Retinal pigment epithelial cell (primary cell): ENCODE measurements at regions not wholly inside any gene's neighbourhood (a gene's known extent, or its start where the extent isn't known, plus 50 kb on each side); places are given as distances from the start of the nearest gene placed in this dataset.

ENCODE experiments used
- DNase-seq: peaks from one replicate; pipeline ENCODE4 v3.0.0-alpha.2; 2010; ENCODE audit warnings: low read depth
- H3K4me3 ChIP-seq: 2 replicates; pipeline ENCODE4 v1.5.1; 2011; ENCODE audit warnings: mild to moderate bottlenecking, low read length, control low read depth, moderate library complexity
- CTCF ChIP-seq: conservative IDR thresholded peaks from 2 replicates; pipeline ENCODE4 v1.5.1; 2011; ENCODE audit warnings: low read depth, low read length, control low read depth, inconsistent platforms

- no peak for TF ChIP-seq CTCF
- no peak overlapping the region for H3K4me3 ChIP-seq
- no peak for DNase-seq
These were observed 525.3 kb downstream of the CD83 start for GRCh38 chr6:14642842-14643241.

- TF ChIP-seq CTCF: no peak
- no peak overlapping the region for H3K4me3 ChIP-seq
- no peak for DNase-seq
These were observed 526.8 kb downstream of the CD83 start for GRCh38 chr6:14644381-14644780.

GRCh38 chr6:14645221-14645620 lies 527.6 kb downstream of the CD83 start:
- DNase-seq: no peak
- TF ChIP-seq CTCF: no peak
- H3K4me3 ChIP-seq: no peak overlapping the region

- no peak overlapping the region for H3K4me3 ChIP-seq
- DNase-seq: no peak
- no peak for TF ChIP-seq CTCF
These were observed 528.3 kb downstream of the CD83 start for GRCh38 chr6:14645841-14646240.

- no peak for TF ChIP-seq CTCF
- no peak for DNase-seq
- no peak overlapping the region for H3K4me3 ChIP-seq
These were observed 528.8 kb downstream of the CD83 start for GRCh38 chr6:14646371-14646770.

- no peak overlapping the region for H3K4me3 ChIP-seq
These were observed 529.8 kb downstream of the CD83 start for GRCh38 chr6:14647357-14647756.

GRCh38 chr6:14652536-14652935 lies 535.0 kb downstream of the CD83 start:
- H3K4me3 ChIP-seq: no peak overlapping the region
- no peak for DNase-seq
- TF ChIP-seq CTCF: no peak

More at GRCh38 chr6:14647357-14647756, 529.8 kb downstream of the CD83 start:
- no peak for DNase-seq
- TF ChIP-seq CTCF: no peak
